ENCODE measurements at regions not wholly inside any gene's neighbourhood (a gene's known extent, or its start where the extent isn't known, plus 50 kb on each side); places are given as distances from the start of the nearest gene placed in this dataset.

DNA sequence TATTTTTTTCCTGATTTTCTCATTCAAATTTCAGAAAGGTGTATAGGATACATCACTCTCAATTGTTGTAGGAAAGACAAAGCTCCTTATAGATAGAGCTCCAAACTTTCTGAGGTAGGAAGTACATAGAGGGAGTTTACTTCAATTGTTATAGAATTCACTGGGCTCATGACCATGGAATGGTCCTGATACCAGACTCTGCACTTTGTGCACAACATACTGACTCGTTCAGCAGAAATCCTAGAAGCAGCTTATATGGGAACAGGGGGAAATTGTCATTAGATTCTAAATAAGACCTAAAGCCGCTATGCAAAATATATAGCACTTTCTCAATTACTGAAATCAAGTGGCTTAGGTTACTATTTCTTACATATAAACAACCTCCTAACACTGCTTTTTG lies 240.5 kb upstream of the TUSC1 start:
- ATAC-seq (ENCODE audit: poor library complexity) (no peak), DNase-seq (no peak)
- H3K4me1 ChIP-seq (ENCODE audit: insufficient read depth, low read length) = no peaks in the 10 kb centered on the region
- intact Hi-C loops (cut with DNase I, micrococcal nuclease) = no loop called here
- Mint-ChIP-seq H3K9me3 (peaks cover 14% of the 10 kb centered on the region), H3K27ac (no peak overlapping the region), H3K36me3 (ENCODE audit: low read depth) (no peaks in the 10 kb centered on the region), H3K4me1 (ENCODE audit: low read depth) (no peaks in the 10 kb centered on the region), H3K27me3 (no peaks in the 10 kb centered on the region), H3K4me3 (no peak overlapping the region)
- ChIA-PET CTCF (no interaction called here), POLR2A (no interaction called here)
- H3K27ac ChIP-seq (ENCODE audit: low read depth in 1 of 2, low read length in 2 of 2) = no peak overlapping the region
- H3K4me3 ChIP-seq (ENCODE audit: low read length) = no peak overlapping the region
- no peaks in the 10 kb centered on the region for H3K36me3 ChIP-seq (ENCODE audit: insufficient read depth, low read length)
- TF ChIP-seq, protein P1, sequence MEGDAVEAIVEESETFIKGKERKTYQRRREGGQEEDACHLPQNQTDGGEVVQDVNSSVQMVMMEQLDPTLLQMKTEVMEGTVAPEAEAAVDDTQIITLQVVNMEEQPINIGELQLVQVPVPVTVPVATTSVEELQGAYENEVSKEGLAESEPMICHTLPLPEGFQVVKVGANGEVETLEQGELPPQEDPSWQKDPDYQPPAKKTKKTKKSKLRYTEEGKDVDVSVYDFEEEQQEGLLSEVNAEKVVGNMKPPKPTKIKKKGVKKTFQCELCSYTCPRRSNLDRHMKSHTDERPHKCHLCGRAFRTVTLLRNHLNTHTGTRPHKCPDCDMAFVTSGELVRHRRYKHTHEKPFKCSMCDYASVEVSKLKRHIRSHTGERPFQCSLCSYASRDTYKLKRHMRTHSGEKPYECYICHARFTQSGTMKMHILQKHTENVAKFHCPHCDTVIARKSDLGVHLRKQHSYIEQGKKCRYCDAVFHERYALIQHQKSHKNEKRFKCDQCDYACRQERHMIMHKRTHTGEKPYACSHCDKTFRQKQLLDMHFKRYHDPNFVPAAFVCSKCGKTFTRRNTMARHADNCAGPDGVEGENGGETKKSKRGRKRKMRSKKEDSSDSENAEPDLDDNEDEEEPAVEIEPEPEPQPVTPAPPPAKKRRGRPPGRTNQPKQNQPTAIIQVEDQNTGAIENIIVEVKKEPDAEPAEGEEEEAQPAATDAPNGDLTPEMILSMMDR (IDR thresholded peaks at IDR 0.05) = no peak
- H3K27me3 ChIP-seq (ENCODE audit: control insufficient read depth in 1 of 2, insufficient read depth in 2 of 2, low read length in 2 of 2) = no peaks in the 10 kb centered on the region
- H3K9me3 ChIP-seq (ENCODE audit: control insufficient read depth in 1 of 2, insufficient read depth in 1 of 2, low read length in 2 of 2) = peaks cover 0 to 3% of the 10 kb centered on the region in 2 experiments

DNA sequence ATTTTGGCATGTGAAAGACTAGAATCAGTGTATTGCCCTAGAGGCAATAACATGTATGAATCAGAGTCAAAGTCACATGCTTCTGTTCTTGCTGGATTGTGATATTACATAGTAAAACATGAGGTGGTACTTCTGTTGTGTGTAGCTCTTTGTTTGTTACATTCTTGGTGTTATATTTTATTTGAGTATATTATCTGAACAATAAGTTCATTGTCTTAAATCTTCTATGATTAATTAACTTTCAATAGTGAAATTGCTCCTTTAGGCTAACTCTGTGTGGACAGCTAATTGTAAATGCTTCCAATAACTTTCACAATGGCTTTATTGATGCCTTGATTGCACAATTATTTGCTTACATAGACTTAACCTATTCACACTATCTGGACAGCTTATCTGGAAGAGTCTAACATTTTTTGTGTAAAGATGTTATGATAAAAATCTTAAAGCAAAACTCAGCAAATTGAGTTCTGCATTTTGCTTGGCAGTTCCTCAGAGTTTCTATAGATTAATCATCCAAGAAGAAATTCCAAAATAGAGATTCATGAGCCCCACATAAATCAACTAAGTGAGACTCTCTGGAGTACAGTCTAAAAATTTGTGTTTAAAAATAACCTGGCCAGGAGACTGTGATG lies 239.6 kb upstream of the TUSC1 start:
- no peaks in the 10 kb centered on the region for H3K4me1 ChIP-seq (ENCODE audit: insufficient read depth, low read length)
- CTCF ChIA-PET = interaction anchor here (0.5 kb wide), 1 partner anchor 8 kb away, joined by 5 read pairs; no protein-coding TSS in a partner anchor
- H3K27me3 ChIP-seq (ENCODE audit: control insufficient read depth in 1 of 2, insufficient read depth in 2 of 2, low read length in 2 of 2) = no peaks in the 10 kb centered on the region
- intact Hi-C loops (cut with DNase I, micrococcal nuclease) = no loop called here
- peaks cover 0 to 3% of the 10 kb centered on the region in 2 experiments for H3K9me3 ChIP-seq (ENCODE audit: control insufficient read depth in 1 of 2, insufficient read depth in 1 of 2, low read length in 2 of 2)
- H3K36me3 Mint-ChIP-seq (ENCODE audit: low read depth) = no peaks in the 10 kb centered on the region
- H3K4me3 ChIP-seq (ENCODE audit: low read length) = no peak overlapping the region
- DNase-seq = no peak
- peaks cover 17% of the 10 kb centered on the region for H3K9me3 Mint-ChIP-seq
- ATAC-seq (ENCODE audit: poor library complexity) = no peak
- no peaks in the 10 kb centered on the region for H3K36me3 ChIP-seq (ENCODE audit: insufficient read depth, low read length)
- TF ChIP-seq, protein P1 (IDR thresholded peaks at IDR 0.05) = no peak
- no peaks in the 10 kb centered on the region for H3K27me3 Mint-ChIP-seq
- POLR2A ChIA-PET = no interaction called here
- H3K4me3 Mint-ChIP-seq = no peak overlapping the region
- H3K27ac Mint-ChIP-seq = no peak overlapping the region
- H3K27ac ChIP-seq (ENCODE audit: low read depth in 1 of 2, low read length in 2 of 2) = no peak overlapping the region
- H3K4me1 Mint-ChIP-seq (ENCODE audit: low read depth) = no peaks in the 10 kb centered on the region

DNA sequence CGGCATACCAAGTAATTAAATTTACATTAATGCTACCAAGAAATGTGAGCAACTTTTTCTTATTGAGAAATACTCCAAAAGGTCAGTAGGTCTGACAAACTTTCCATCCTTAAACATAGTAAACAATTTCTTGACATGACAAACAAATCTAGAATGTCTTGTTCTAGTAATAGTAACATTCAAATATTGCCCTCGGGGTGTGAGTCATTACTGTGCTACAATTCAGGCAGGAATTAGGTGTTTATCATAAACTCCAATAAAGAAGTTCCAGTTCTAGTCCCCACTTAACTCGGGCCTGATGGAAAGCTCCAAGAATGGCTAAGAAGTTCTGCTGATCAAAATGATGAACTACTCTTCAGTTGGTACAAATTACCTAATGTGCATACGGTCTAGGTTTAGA lies 235.6 kb upstream of the TUSC1 start:
- Histone ChIP-seq H3K4me3 (ENCODE audit: low read length) (no peak overlapping the region), H3K27ac (ENCODE audit: low read depth in 1 of 2, low read length in 2 of 2) (no peak overlapping the region), H3K27me3 (ENCODE audit: control insufficient read depth in 1 of 2, insufficient read depth in 2 of 2, low read length in 2 of 2) (no peaks in the 10 kb centered on the region), H3K9me3 (ENCODE audit: control insufficient read depth in 1 of 2, insufficient read depth in 1 of 2, low read length in 2 of 2) (no peaks in the 10 kb centered on the region), H3K4me1 (ENCODE audit: insufficient read depth, low read length) (no peaks in the 10 kb centered on the region), H3K36me3 (ENCODE audit: insufficient read depth, low read length) (no peaks in the 10 kb centered on the region)
- Mint-ChIP-seq H3K9me3 (peaks cover 21% of the 10 kb centered on the region), H3K27me3 (no peaks in the 10 kb centered on the region), H3K4me3 (no peak overlapping the region), H3K27ac (no peak overlapping the region), H3K36me3 (ENCODE audit: low read depth) (no peaks in the 10 kb centered on the region), H3K4me1 (ENCODE audit: low read depth) (no peaks in the 10 kb centered on the region)
- ChIA-PET CTCF (no interaction called here), POLR2A (no interaction called here)
- DNase-seq = no peak
- intact Hi-C loops (cut with DNase I, micrococcal nuclease) = no loop called here
- TF ChIP-seq, protein P1 (IDR thresholded peaks at IDR 0.05) = no peak
- no peak for ATAC-seq (ENCODE audit: poor library complexity)

All from CD4-positive, alpha-beta T cell (primary cell).